OCI-LY1 (cell line): ENCODE measurements at regions not wholly inside any gene's neighbourhood (a gene's known extent, or its start where the extent isn't known, plus 50 kb on each side); places are given as distances from the start of the nearest gene placed in this dataset.

Experiments
- H2AFZ ChIP-seq: fragments of 200-600 bp; sonication (generic), shearing (Covaris generic); 2 replicates; pipeline ENCODE4 v1.6.0; 2014; ENCODE audit warnings: antibody characterized with exemption, mild to moderate bottlenecking, low read length
- H3F3A ChIP-seq: fragments of 200-600 bp; sonication (generic), shearing (Covaris generic); 2 replicates; pipeline ENCODE4 v1.6.0; 2014; ENCODE audit warnings: mild to moderate bottlenecking, antibody characterized with exemption, low read length, moderate library complexity; ENCODE audit not compliant: insufficient read depth
- H3K27ac ChIP-seq: fragments of 200-600 bp; sonication (generic); 2 replicates; pipeline ENCODE4 v1.5.1; 2014; ENCODE audit warnings: low read length, mixed run types, mild to moderate bottlenecking, low read depth; ENCODE audit not compliant: poor library complexity, severe bottlenecking
- H3K27me3 ChIP-seq: fragments of 200-600 bp; sonication (generic); 2 replicates; pipeline ENCODE4 v1.6.0; 2014; ENCODE audit warnings: antibody characterized with exemption, mild to moderate bottlenecking, low read length, moderate library complexity; ENCODE audit not compliant: insufficient read depth
- H3K36me3 ChIP-seq: fragments of 200-600 bp; sonication (generic); 2 replicates; pipeline ENCODE4 v1.6.1; 2014; ENCODE audit warnings: mild to moderate bottlenecking, antibody characterized with exemption, low read length, moderate library complexity, mixed read lengths; ENCODE audit not compliant: insufficient read depth
- H3K4me1 ChIP-seq: fragments of 200-600 bp; sonication (generic); 2 replicates; pipeline ENCODE4 v1.5.1; 2014; ENCODE audit warnings: mild to moderate bottlenecking, low read length, moderate library complexity; ENCODE audit not compliant: insufficient read depth, severe bottlenecking
- H3K4me2 ChIP-seq: fragments of 200-600 bp; sonication (generic), shearing (Covaris generic); 2 replicates; pipeline ENCODE4 v1.6.1; 2014; ENCODE audit warnings: low read length
- H3K4me3 ChIP-seq: fragments of 200-600 bp; sonication (generic); 2 replicates; pipeline ENCODE4 v1.5.1; 2014; ENCODE audit warnings: low read length, low read depth, mild to moderate bottlenecking, mixed read lengths; ENCODE audit not compliant: poor library complexity, severe bottlenecking
- H3K79me2 ChIP-seq: fragments of 200-600 bp; shearing (Covaris generic); 2 replicates; pipeline ENCODE4 v1.6.1; 2016; ENCODE audit warnings: mixed run types, low read length, mixed read lengths; ENCODE audit not compliant: insufficient read depth
- H3K9ac ChIP-seq: fragments of 200-600 bp; sonication (generic), shearing (Covaris generic); 2 replicates; pipeline ENCODE4 v1.6.1; 2014; ENCODE audit warnings: mild to moderate bottlenecking, low read length, mixed read lengths
- H3K9me2 ChIP-seq: fragments of 200-600 bp; sonication (generic), shearing (Covaris generic); 2 replicates; pipeline ENCODE4 v1.6.1; 2014; ENCODE audit warnings: low read depth, mild to moderate bottlenecking, low read length, mixed read lengths
- H3K9me3 ChIP-seq: fragments of 200-600 bp; shearing (Covaris generic); 2 replicates; pipeline ENCODE4 v1.6.1; 2014; ENCODE audit warnings: low read length, mixed read lengths
- H4K20me1 ChIP-seq: fragments of 200-600 bp; sonication (generic), shearing (Covaris generic); 2 replicates; pipeline ENCODE4 v1.6.0; 2016; ENCODE audit warnings: mild to moderate bottlenecking, low read length; ENCODE audit not compliant: insufficient read depth
- EZH2 ChIP-seq: fragments of 200-600 bp; sonication (generic), shearing (Covaris generic); IDR thresholded peaks from 2 replicates; pipeline ENCODE4 v1.8.0; 2017; ENCODE audit warnings: borderline replicate concordance, mixed run types, mild to moderate bottlenecking, antibody characterized with exemption, low read length, moderate library complexity, mixed read lengths
- TF ChIP-seq, protein P1 (sequence below): fragments of 200-600 bp; sonication (generic), shearing (Covaris generic); IDR thresholded peaks from 2 replicates; pipeline ENCODE4 v1.5.1; 2017; ENCODE audit warnings: mild to moderate bottlenecking, antibody characterized with exemption, low read length, moderate library complexity, mixed read lengths

DNA sequence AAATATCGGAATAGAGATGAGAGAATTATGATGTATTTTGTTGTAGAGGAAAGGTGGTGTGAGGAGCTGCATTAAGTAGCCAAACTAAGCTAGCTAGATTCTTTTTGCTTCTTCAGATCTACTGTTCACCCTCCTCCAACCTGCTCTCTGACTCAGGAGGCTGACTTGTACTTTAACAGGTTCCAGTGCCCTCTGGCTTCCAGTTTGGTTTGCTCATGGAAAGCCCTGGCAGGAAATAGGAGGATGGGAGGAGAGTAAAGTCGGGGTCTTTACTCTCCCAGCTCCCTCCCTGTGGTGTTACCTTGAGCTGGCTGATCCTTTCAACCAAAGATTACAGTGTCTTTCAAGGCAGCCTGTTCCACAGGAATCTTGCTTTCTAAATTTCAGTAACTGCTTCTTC is 277.0 kb upstream of the EDA2R start:
- Histone ChIP-seq H3K9ac (no peak overlapping the region), H3K4me3 (no peak overlapping the region), H3K9me2 (no peaks in the 10 kb centered on the region), H4K20me1 (no peaks in the 10 kb centered on the region), H3K79me2 (no peaks in the 10 kb centered on the region), H3F3A (no peaks in the 10 kb centered on the region), H3K9me3 (no peaks in the 10 kb centered on the region), H3K36me3 (no peaks in the 10 kb centered on the region), H3K4me2 (no peak overlapping the region), H3K4me1 (no peaks in the 10 kb centered on the region), H2AFZ (no peak overlapping the region), H3K27ac (no peak overlapping the region), H3K27me3 (no peaks in the 10 kb centered on the region)
- TF ChIP-seq, protein P1, sequence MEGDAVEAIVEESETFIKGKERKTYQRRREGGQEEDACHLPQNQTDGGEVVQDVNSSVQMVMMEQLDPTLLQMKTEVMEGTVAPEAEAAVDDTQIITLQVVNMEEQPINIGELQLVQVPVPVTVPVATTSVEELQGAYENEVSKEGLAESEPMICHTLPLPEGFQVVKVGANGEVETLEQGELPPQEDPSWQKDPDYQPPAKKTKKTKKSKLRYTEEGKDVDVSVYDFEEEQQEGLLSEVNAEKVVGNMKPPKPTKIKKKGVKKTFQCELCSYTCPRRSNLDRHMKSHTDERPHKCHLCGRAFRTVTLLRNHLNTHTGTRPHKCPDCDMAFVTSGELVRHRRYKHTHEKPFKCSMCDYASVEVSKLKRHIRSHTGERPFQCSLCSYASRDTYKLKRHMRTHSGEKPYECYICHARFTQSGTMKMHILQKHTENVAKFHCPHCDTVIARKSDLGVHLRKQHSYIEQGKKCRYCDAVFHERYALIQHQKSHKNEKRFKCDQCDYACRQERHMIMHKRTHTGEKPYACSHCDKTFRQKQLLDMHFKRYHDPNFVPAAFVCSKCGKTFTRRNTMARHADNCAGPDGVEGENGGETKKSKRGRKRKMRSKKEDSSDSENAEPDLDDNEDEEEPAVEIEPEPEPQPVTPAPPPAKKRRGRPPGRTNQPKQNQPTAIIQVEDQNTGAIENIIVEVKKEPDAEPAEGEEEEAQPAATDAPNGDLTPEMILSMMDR, result no peak
- TF ChIP-seq EZH2, result no peak

- no peaks in the 10 kb centered on the region for H3K27me3 ChIP-seq
- no peak overlapping the region for H3K4me2 ChIP-seq
- H3F3A ChIP-seq, result no peaks in the 10 kb centered on the region
- H3K27ac ChIP-seq, result no peak overlapping the region
- no peaks in the 10 kb centered on the region for H3K9me2 ChIP-seq
- no peaks in the 10 kb centered on the region for H3K79me2 ChIP-seq
- TF ChIP-seq EZH2, result no peak
- TF ChIP-seq, protein P1, result no peak
- no peaks in the 10 kb centered on the region for H4K20me1 ChIP-seq
- no peak overlapping the region for H2AFZ ChIP-seq
- H3K9ac ChIP-seq, result no peak overlapping the region
- no peaks in the 10 kb centered on the region for H3K36me3 ChIP-seq
- H3K4me3 ChIP-seq, result no peak overlapping the region
- H3K9me3 ChIP-seq, result no peaks in the 10 kb centered on the region
- no peaks in the 10 kb centered on the region for H3K4me1 ChIP-seq
These were observed 275.2 kb upstream of the EDA2R start for GRCh38 chrX:66914080-66914479.

- Histone ChIP-seq H3K4me1 (no peaks in the 10 kb centered on the region), H3K9me2 (no peaks in the 10 kb centered on the region), H3F3A (no peaks in the 10 kb centered on the region), H3K79me2 (no peaks in the 10 kb centered on the region), H3K9me3 (no peaks in the 10 kb centered on the region), H3K4me3 (no peak overlapping the region), H3K9ac (no peak overlapping the region), H4K20me1 (no peaks in the 10 kb centered on the region), H2AFZ (no peak overlapping the region), H3K27me3 (no peaks in the 10 kb centered on the region), H3K36me3 (no peaks in the 10 kb centered on the region), H3K4me2 (no peak overlapping the region), H3K27ac (no peak overlapping the region)
- no peak for TF ChIP-seq EZH2
- TF ChIP-seq, protein P1, result no peak
These were observed 273.5 kb upstream of the EDA2R start for GRCh38 chrX:66912417-66912816.
